GM19455 (cell line): ENCODE measurements at regions not wholly inside any gene's neighbourhood (a gene's known extent, or its start where the extent isn't known, plus 50 kb on each side); places are given as distances from the start of the nearest gene placed in this dataset.
"Not testable (repeated sequence)": the region's sequence is repeated elsewhere in the genome, so short reads cannot be mapped to it uniquely, and the experiment has no call there.

Source experiments
- ATAC-seq: cut with Tn5 transposase; IDR thresholded peaks from one replicate; pipeline ENCODE4 v1.9.1; 2021; ENCODE audit not compliant: unreplicated experiment

GRCh38 chr4:132344924-132345828 is 803.9 kb upstream of the PCDH10 start:
- no peak for ATAC-seq

GRCh38 chr4:132346016-132346415 is 803.1 kb upstream of the PCDH10 start:
- no peak for ATAC-seq

- not testable (repeated sequence) for ATAC-seq
Observed at GRCh38 chr4:132351606-132352005, 797.5 kb upstream of the PCDH10 start.

- no peak for ATAC-seq
Observed at GRCh38 chr4:132382243-132382642, 766.9 kb upstream of the PCDH10 start.

- ATAC-seq: no peak
Observed at GRCh38 chr4:132383571-132384199, 765.4 kb upstream of the PCDH10 start.

- ATAC-seq: no peak
Observed at GRCh38 chr4:132384709-132385108, 764.4 kb upstream of the PCDH10 start.

GRCh38 chr4:132386130-132386529 is 763.0 kb upstream of the PCDH10 start:
- ATAC-seq: no peak

GRCh38 chr4:132387060-132387459 is 762.0 kb upstream of the PCDH10 start:
- ATAC-seq: no peak

- no peak for ATAC-seq
Observed at GRCh38 chr4:132395561-132395960, 753.5 kb upstream of the PCDH10 start.

GRCh38 chr4:132396636-132397035 is 752.5 kb upstream of the PCDH10 start:
- no peak for ATAC-seq

GRCh38 chr4:132417220-132417619 is 731.9 kb upstream of the PCDH10 start:
- no peak for ATAC-seq

GRCh38 chr4:132427125-132427524 is 722.0 kb upstream of the PCDH10 start:
- no peak for ATAC-seq

GRCh38 chr4:132437117-132437516 is 712.0 kb upstream of the PCDH10 start:
- no peak for ATAC-seq

GRCh38 chr4:132445386-132445785 is 703.7 kb upstream of the PCDH10 start:
- ATAC-seq: no peak

GRCh38 chr4:132457987-132458386 is 691.1 kb upstream of the PCDH10 start:
- not testable (repeated sequence) for ATAC-seq

GRCh38 chr4:132479543-132479942 is 669.6 kb upstream of the PCDH10 start:
- ATAC-seq: no peak

GRCh38 chr4:132488555-132488954 is 660.5 kb upstream of the PCDH10 start:
- ATAC-seq: no peak

GRCh38 chr4:132493476-132493875 is 655.6 kb upstream of the PCDH10 start:
- no peak for ATAC-seq

GRCh38 chr4:132495267-132495812 is 653.8 kb upstream of the PCDH10 start:
- ATAC-seq: not testable (repeated sequence)

- ATAC-seq: no peak
Observed at GRCh38 chr4:132498215-132498614, 650.9 kb upstream of the PCDH10 start.

- ATAC-seq: no peak
Observed at GRCh38 chr4:132502096-132502552, 647.0 kb upstream of the PCDH10 start.

- ATAC-seq: no peak
Observed at GRCh38 chr4:132504438-132504837, 644.7 kb upstream of the PCDH10 start.
